Common myeloid progenitor, CD34-positive (primary cell): ENCODE measurements at regions not wholly inside any gene's neighbourhood (a gene's known extent, or its start where the extent isn't known, plus 50 kb on each side); places are given as distances from the start of the nearest gene placed in this dataset.

Source experiments
- CTCF ChIA-PET: fragments of 350-600 bp; sonication (Branson Sonifier 250); formaldehyde crosslinking; loops from one replicate; lab custom pipeline; 2021; ENCODE audit warnings: antibody characterized with exemption; lab: Charles Lee
- POLR2A ChIA-PET: fragments of 350-600 bp; sonication (Branson Sonifier 250); formaldehyde crosslinking; loops from one replicate; lab custom pipeline; 2021; ENCODE audit warnings: antibody characterized with exemption; lab: Charles Lee
- DNase-seq, 3 donors: peaks; one replicate each; pipeline versions ENCODE4 v3.0.0 to v3.0.0-alpha.2; 2013
- H3K27ac ChIP-seq, 2 experiments: 1 replicate in 1 of 2; 2 replicates in 1 of 2; pipeline ENCODE4 v1.7.0; 2013; ENCODE audit warnings: inconsistent platforms in 2 of 2, low read length in 2 of 2, mild to moderate bottlenecking in 2 of 2, low read depth in 1 of 2, moderate library complexity in 1 of 2; ENCODE audit not compliant: severe bottlenecking in 2 of 2, insufficient read depth in 1 of 2, poor library complexity in 1 of 2
- H3K27me3 ChIP-seq, 5 experiments: replicated peaks in 2 of 5; 1 replicate in 3 of 5; 2 replicates in 2 of 5; pipeline versions ENCODE4 v1.6.1 to v1.7.0; 2013; ENCODE audit warnings: low read length in 4 of 5, mild to moderate bottlenecking in 2 of 5, moderate library complexity in 2 of 5, inconsistent platforms in 1 of 5; ENCODE audit not compliant: insufficient read depth in 5 of 5, control insufficient read depth in 4 of 5
- H3K36me3 ChIP-seq, 4 experiments: 1 replicate in 2 of 4; 2 replicates in 2 of 4; pipeline versions ENCODE4 v1.6.1 to v1.7.0; 2013; ENCODE audit warnings: low read length in 3 of 4, control low read depth in 1 of 4, mild to moderate bottlenecking in 1 of 4; ENCODE audit not compliant: control insufficient read depth in 4 of 4, insufficient read depth in 4 of 4
- H3K4me1 ChIP-seq, 4 experiments: 1 replicate in 3 of 4; 2 replicates in 1 of 4; pipeline versions ENCODE4 v1.6.1 to v1.7.1; 2013; ENCODE audit warnings: low read length in 3 of 4, mild to moderate bottlenecking in 3 of 4, control low read depth in 1 of 4, inconsistent platforms in 1 of 4, moderate library complexity in 1 of 4; ENCODE audit not compliant: control insufficient read depth in 4 of 4, insufficient read depth in 4 of 4; ENCODE audit errors: control extremely low read depth in 1 of 4
- H3K4me3 ChIP-seq, 7 experiments: 1 replicate in 4 of 7; 2 replicates in 3 of 7; pipeline versions ENCODE4 v1.5.1 to v1.7.0; 2013; ENCODE audit warnings: mild to moderate bottlenecking in 7 of 7, low read length in 6 of 7, moderate library complexity in 6 of 7, inconsistent platforms in 2 of 7, low read depth in 2 of 7, control low read depth in 1 of 7; ENCODE audit not compliant: insufficient read depth in 4 of 7, control insufficient read depth in 1 of 7; ENCODE audit errors: extremely low read depth in 1 of 7
- H3K9me3 ChIP-seq, 5 experiments: 1 replicate in 4 of 5; 2 replicates in 1 of 5; pipeline versions ENCODE4 v1.6.1 to v1.7.1; 2013; ENCODE audit warnings: low read length in 4 of 5, mild to moderate bottlenecking in 2 of 5, inconsistent platforms in 1 of 5, low read depth in 1 of 5, moderate library complexity in 1 of 5; ENCODE audit not compliant: control insufficient read depth in 4 of 5, insufficient read depth in 2 of 5; ENCODE audit errors: control extremely low read depth in 1 of 5
- WGBS: methylation state at CpG from one replicate; pipeline ENCODE4 v1.1.5; 2013; ENCODE audit not compliant: insufficient coverage; 5-methylcytosine and 5-hydroxymethylcytosine counted together

- CTCF ChIA-PET: interaction anchor here (1.2 to 2.4 kb wide), 2 partner anchors 10 to 32 kb away, joined by 4 to 12 read pairs; no protein-coding TSS in a partner anchor
- H3K27ac ChIP-seq: no peak overlapping the region
- no peaks in the 10 kb centered on the region for H3K4me1 ChIP-seq
- no peak overlapping the region for H3K4me3 ChIP-seq
- no peak for DNase-seq
- peaks cover 0 to 18% (median 0%) of the 10 kb centered on the region in 5 experiments for H3K27me3 ChIP-seq
- no peaks in the 10 kb centered on the region for H3K9me3 ChIP-seq
- POLR2A ChIA-PET: interaction anchor here (0.6 kb wide), 1 partner anchor 20 kb away, joined by 3 read pairs; no protein-coding TSS in a partner anchor
- H3K36me3 ChIP-seq: no peaks in the 10 kb centered on the region
Measured at GRCh38 chr3:71891483-71891882, 106.5 kb upstream of the PROK2 start.

DNA sequence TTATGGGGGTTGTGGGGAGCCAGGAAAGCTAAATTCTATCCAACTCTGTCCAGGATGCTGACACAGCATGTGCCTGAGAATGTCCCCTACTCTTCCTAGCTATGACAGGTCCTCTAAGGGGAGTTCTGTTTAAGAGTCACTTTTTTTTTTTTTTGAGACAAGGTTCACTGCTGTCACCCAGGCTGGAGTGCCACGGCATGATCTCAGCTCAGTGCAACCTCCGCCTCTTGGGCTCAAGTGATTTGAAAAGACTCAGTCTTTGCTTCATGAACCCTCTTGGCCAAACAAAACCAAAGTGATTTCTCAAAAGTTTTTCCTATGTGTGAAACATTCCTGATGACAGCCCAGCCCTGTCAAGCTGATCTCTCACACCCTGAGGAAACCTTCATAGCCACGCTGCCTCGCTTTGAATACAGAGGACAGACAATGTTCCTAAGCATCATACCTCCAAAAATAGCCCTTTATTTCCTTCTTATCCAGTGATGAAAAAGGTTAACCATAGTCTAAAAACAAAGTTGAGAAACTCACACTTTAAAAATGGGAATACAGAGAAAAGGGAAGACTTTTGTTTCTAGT lies 105.5 kb upstream of the PROK2 start:
- CTCF ChIA-PET: interaction anchor here (0.7 to 2.4 kb wide), 6 partner anchors 9 to 930 kb away, joined by 3 to 12 read pairs (median 4); no protein-coding TSS in a partner anchor
- 98% methylated on average over 4 of the region's 4 CpGs for WGBS
- Histone ChIP-seq H3K4me1 (no peaks in the 10 kb centered on the region), H3K27me3 (peaks cover 0 to 14% (median 0%) of the 10 kb centered on the region in 5 experiments), H3K4me3 (no peak overlapping the region), H3K9me3 (no peaks in the 10 kb centered on the region), H3K36me3 (no peaks in the 10 kb centered on the region), H3K27ac (no peak overlapping the region)
- DNase-seq: no peak
- POLR2A ChIA-PET: no interaction called here

DNA sequence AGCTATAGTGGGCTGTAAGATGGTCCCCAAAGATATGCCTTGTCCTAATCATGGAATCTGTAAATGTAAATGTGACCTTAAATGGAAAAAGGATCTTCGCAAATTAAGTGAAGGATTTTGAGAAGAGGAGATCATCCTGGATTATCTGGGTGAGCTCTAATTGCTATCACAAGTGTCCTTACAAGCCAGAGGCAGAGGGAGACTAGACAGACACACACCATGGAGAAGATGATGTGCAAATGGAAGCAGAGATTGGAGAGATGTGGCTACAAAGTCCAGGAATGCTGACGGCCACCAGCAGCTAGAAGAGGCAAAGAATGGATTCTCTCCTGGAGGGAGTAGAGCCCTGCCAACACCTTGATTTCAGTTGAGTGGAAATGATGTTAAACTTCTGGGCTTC lies 102.3 kb upstream of the PROK2 start:
- 100% methylated on average over 2 of the region's 2 CpGs for WGBS
- POLR2A ChIA-PET: no interaction called here
- Histone ChIP-seq H3K4me3 (no peak overlapping the region), H3K27ac (no peak overlapping the region), H3K4me1 (no peaks in the 10 kb centered on the region), H3K27me3 (peaks cover 0 to 6% (median 0%) of the 10 kb centered on the region in 5 experiments), H3K36me3 (no peaks in the 10 kb centered on the region), H3K9me3 (no peaks in the 10 kb centered on the region)
- CTCF ChIA-PET: interaction anchor here (1.4 to 2.5 kb wide), 2 partner anchors 10 to 12 kb away, joined by 4 to 10 read pairs; no protein-coding TSS in a partner anchor
- DNase-seq: no peak

- Histone ChIP-seq H3K4me1 (no peaks in the 10 kb centered on the region), H3K36me3 (no peaks in the 10 kb centered on the region), H3K9me3 (no peaks in the 10 kb centered on the region), H3K4me3 (no peak overlapping the region), H3K27ac (no peak overlapping the region), H3K27me3 (peaks cover 0 to 3% (median 0%) of the 10 kb centered on the region in 5 experiments)
- POLR2A ChIA-PET: no interaction called here
- DNase-seq: no peak
- CTCF ChIA-PET: interaction anchor here (1.2 to 3.0 kb wide), 3 partner anchors 9 to 155 kb away, joined by 3 to 10 read pairs (median 8); no protein-coding TSS in a partner anchor
Measured at GRCh38 chr3:71885006-71885405, 100.1 kb upstream of the PROK2 start.

DNA sequence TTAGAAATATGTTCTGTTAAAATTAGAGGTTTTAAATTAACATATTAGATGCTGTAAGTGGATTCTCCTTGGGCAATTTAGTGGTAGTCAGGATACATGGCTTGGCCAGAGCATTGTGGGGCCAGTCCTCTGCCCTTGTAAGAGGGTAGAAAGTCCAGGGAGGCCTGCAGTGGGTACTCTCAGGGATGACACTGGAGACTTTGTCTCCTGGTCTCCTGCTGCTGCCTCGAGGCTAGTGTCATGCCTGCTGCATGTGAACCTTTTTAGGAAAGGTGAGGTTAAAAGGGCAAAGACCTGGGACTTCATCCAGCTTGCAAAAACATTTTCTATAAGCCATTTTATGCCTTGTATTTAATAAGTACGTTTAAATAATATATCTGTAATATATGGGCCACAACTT lies 96.8 kb upstream of the PROK2 start:
- Histone ChIP-seq H3K27ac (no peak overlapping the region), H3K9me3 (no peaks in the 10 kb centered on the region), H3K36me3 (no peaks in the 10 kb centered on the region), H3K27me3 (peaks cover 0 to 3% (median 0%) of the 10 kb centered on the region in 5 experiments), H3K4me1 (no peaks in the 10 kb centered on the region), H3K4me3 (no peak overlapping the region)
- ChIA-PET CTCF (interaction anchor here (0.6 to 2.9 kb wide), 7 partner anchors 9 to 939 kb away, joined by 3 to 12 read pairs (median 5); no protein-coding TSS in a partner anchor), POLR2A (no interaction called here)
- no CpG with 5 or more reads among the region's 2 CpGs for WGBS
- DNase-seq: no peak

DNA sequence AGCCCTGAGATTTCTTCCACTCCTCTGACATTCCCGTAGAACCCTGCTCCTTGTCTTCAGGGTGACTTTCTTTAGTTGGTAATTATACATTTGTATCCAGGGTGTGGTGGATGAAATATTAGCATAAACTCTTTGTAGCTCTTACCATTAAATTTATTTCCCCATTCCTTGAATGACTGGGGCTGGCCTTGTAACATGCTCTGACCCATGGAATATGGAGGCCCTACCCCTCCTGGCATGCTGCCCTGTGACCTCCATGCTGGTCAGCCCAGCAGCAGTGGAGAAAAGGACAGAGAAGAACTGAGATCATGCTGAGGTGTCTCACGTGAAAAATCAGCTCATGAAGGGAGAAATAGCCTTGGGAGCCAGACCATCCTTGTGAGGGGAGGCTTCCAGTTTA lies 96.1 kb upstream of the PROK2 start:
- CTCF ChIA-PET: interaction anchor here (0.6 to 2.9 kb wide), 7 partner anchors 10 to 940 kb away, joined by 3 to 12 read pairs (median 5); no protein-coding TSS in a partner anchor
- no peaks in the 10 kb centered on the region for H3K36me3 ChIP-seq
- H3K4me1 ChIP-seq: no peaks in the 10 kb centered on the region
- peaks cover 0 to 3% (median 0%) of the 10 kb centered on the region in 5 experiments for H3K27me3 ChIP-seq
- no peak overlapping the region for H3K27ac ChIP-seq
- H3K4me3 ChIP-seq: no peak overlapping the region
- POLR2A ChIA-PET: no interaction called here
- WGBS: no CpG with 5 or more reads among the region's 2 CpGs
- DNase-seq: no peak
- H3K9me3 ChIP-seq: no peaks in the 10 kb centered on the region

DNA sequence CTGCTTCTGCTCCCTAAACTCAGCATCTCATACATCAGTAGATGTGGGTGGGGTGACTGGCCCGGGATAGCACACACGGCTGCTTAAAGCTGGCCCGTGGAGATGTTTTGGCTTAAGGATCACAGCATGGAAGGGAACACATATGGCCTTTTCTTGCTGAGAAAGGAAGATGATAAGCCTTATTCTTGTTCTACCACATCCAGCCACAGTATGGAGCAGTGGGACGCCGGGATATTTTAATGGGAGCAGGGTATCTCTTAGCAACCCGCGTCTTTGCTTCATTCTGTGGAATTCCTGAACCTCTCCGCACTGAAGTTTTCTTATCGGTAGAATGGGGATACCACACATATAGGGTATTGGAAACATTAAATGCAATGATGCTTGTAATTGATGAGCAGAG lies 94.1 kb upstream of the PROK2 start:
- peaks cover 0 to 3% (median 0%) of the 10 kb centered on the region in 5 experiments for H3K27me3 ChIP-seq
- H3K9me3 ChIP-seq: no peaks in the 10 kb centered on the region
- H3K36me3 ChIP-seq: no peaks in the 10 kb centered on the region
- WGBS: 97% methylated on average over 7 of the region's 9 CpGs
- ChIA-PET POLR2A (no interaction called here), CTCF (interaction anchor here (0.6 to 1.9 kb wide), 8 partner anchors 24 to 615 kb away, joined by 3 to 5 read pairs (median 3); no protein-coding TSS in a partner anchor)
- no peak overlapping the region for H3K4me3 ChIP-seq
- DNase-seq: no peak
- H3K4me1 ChIP-seq: peaks cover 0 to 11% (median 9%) of the 10 kb centered on the region in 4 experiments
- no peak overlapping the region for H3K27ac ChIP-seq
